Vagina (tissue), 2 donors: ENCODE measurements at regions not wholly inside any gene's neighbourhood (a gene's known extent, or its start where the extent isn't known, plus 50 kb on each side); places are given as distances from the start of the nearest gene placed in this dataset.

Experiments
- POLR2A ChIP-seq, 2 donors: fragments of 450-650 bp; IDR thresholded peaks; one replicate each; pipeline ENCODE4 v1.6.1; 2017; ENCODE audit warnings: antibody characterized with exemption in 2 of 2, mild to moderate bottlenecking in 2 of 2, moderate library complexity in 2 of 2
- TF ChIP-seq, protein P1 (sequence below), 3 experiments: fragments of 450-650 bp in 2 of 3; fragments of 200-600 bp in 1 of 3; sonication (generic) in 1 of 3; IDR thresholded peaks; one replicate each; pipeline ENCODE4 v1.5.1; 2017 to 2019; ENCODE audit warnings: antibody characterized with exemption in 3 of 3, mild to moderate bottlenecking in 2 of 3, moderate library complexity in 2 of 3

GRCh38 chr14:98725191-98725590, 546.8 kb downstream of the BCL11B start:
- TF ChIP-seq POLR2A (IDR thresholded peaks at IDR 0.05) = no peak
- TF ChIP-seq, protein P1, sequence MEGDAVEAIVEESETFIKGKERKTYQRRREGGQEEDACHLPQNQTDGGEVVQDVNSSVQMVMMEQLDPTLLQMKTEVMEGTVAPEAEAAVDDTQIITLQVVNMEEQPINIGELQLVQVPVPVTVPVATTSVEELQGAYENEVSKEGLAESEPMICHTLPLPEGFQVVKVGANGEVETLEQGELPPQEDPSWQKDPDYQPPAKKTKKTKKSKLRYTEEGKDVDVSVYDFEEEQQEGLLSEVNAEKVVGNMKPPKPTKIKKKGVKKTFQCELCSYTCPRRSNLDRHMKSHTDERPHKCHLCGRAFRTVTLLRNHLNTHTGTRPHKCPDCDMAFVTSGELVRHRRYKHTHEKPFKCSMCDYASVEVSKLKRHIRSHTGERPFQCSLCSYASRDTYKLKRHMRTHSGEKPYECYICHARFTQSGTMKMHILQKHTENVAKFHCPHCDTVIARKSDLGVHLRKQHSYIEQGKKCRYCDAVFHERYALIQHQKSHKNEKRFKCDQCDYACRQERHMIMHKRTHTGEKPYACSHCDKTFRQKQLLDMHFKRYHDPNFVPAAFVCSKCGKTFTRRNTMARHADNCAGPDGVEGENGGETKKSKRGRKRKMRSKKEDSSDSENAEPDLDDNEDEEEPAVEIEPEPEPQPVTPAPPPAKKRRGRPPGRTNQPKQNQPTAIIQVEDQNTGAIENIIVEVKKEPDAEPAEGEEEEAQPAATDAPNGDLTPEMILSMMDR (IDR thresholded peaks at IDR 0.05) = no peak
